GM23338 (cell line): ENCODE measurements at regions not wholly inside any gene's neighbourhood (a gene's known extent, or its start where the extent isn't known, plus 50 kb on each side); places are given as distances from the start of the nearest gene placed in this dataset.

Experiments
- ATAC-seq: fragments of 200-7000 bp; cut with Tn5 transposase; 3 replicates; pipeline ENCODE4 v1.9.1; 2020
- DNase-seq: peaks from one replicate; pipeline ENCODE4 v3.0.0-alpha.2; 2015; ENCODE audit warnings: low spot score
- H2AFZ ChIP-seq: fragments of 200-600 bp; sonication (generic); 2 replicates; pipeline ENCODE4 v1.8.0; 2016; ENCODE audit warnings: antibody characterized with exemption, mild to moderate bottlenecking, moderate library complexity
- H3F3A ChIP-seq: fragments of 200-600 bp; sonication (generic); replicated peaks from 2 replicates; pipeline ENCODE4 v1.8.0; 2017; ENCODE audit warnings: antibody characterized with exemption, mixed run types, low read depth
- H3K27ac ChIP-seq: fragments of 200-600 bp; sonication (generic); 2 replicates; pipeline ENCODE4 v1.6.1; 2016; ENCODE audit warnings: low read depth
- H3K27me3 ChIP-seq: fragments of 200-600 bp; sonication (generic); 2 replicates; pipeline ENCODE4 v1.8.0; 2016; ENCODE audit warnings: mild to moderate bottlenecking, mixed run types, moderate library complexity; ENCODE audit not compliant: insufficient read depth
- H3K36me3 ChIP-seq: fragments of 200-600 bp; sonication (generic); 2 replicates; pipeline ENCODE4 v1.8.0; 2016; ENCODE audit warnings: mild to moderate bottlenecking; ENCODE audit not compliant: insufficient read depth
- H3K4me1 ChIP-seq: fragments of 200-600 bp; sonication (generic); 2 replicates; pipeline ENCODE4 v1.8.0; 2016; ENCODE audit warnings: mild to moderate bottlenecking, moderate library complexity; ENCODE audit not compliant: insufficient read depth
- H3K4me2 ChIP-seq: fragments of 200-600 bp; sonication (generic); 2 replicates; pipeline ENCODE4 v1.7.1; 2017; ENCODE audit warnings: mixed run types
- H3K4me3 ChIP-seq: fragments of 200-600 bp; sonication (generic); 2 replicates; pipeline ENCODE4 v1.6.1; 2016; ENCODE audit warnings: mixed run types
- H3K79me2 ChIP-seq: fragments of 200-600 bp; sonication (generic); replicated peaks from 2 replicates; pipeline ENCODE4 v1.8.0; 2017; ENCODE audit warnings: mild to moderate bottlenecking; ENCODE audit not compliant: insufficient read depth
- H3K9me2 ChIP-seq: fragments of 200-600 bp; sonication (generic); 2 replicates; pipeline ENCODE4 v1.8.0; 2017; ENCODE audit not compliant: insufficient read depth
- H4K20me1 ChIP-seq: fragments of 200-600 bp; sonication (generic); replicated peaks from 2 replicates; pipeline ENCODE4 v1.8.0; 2017; ENCODE audit warnings: mild to moderate bottlenecking; ENCODE audit not compliant: insufficient read depth
- H3K27ac Mint-ChIP-seq: 2 replicates; pipeline ENCODE4 v1.8.0; 2020; ENCODE audit warnings: inconsistent platforms, mild to moderate bottlenecking, moderate library complexity, mixed read lengths
- H3K27me3 Mint-ChIP-seq: 3 replicates; pipeline ENCODE4 v1.8.0; 2022; ENCODE audit warnings: low read depth, mild to moderate bottlenecking, moderate library complexity, mixed read lengths, inconsistent platforms; ENCODE audit not compliant: insufficient read depth, poor library complexity
- H3K36me3 Mint-ChIP-seq: 3 replicates; pipeline ENCODE4 v1.8.0; 2021; ENCODE audit warnings: low read depth, mild to moderate bottlenecking, inconsistent platforms, moderate library complexity, mixed read lengths
- H3K4me1 Mint-ChIP-seq: 3 replicates; pipeline ENCODE4 v1.8.0; 2020; ENCODE audit warnings: mild to moderate bottlenecking, inconsistent platforms, mixed read lengths
- H3K4me3 Mint-ChIP-seq: 3 replicates; pipeline ENCODE4 v1.8.0; 2021; ENCODE audit warnings: moderate library complexity, mild to moderate bottlenecking, inconsistent platforms, mixed read lengths
- H3K9me3 Mint-ChIP-seq: 3 replicates; pipeline ENCODE4 v1.8.0; 2020; ENCODE audit warnings: moderate library complexity, mild to moderate bottlenecking, inconsistent platforms, mixed read lengths
- CREB1 ChIP-seq: fragments of 250-450 bp; sonication (Bioruptor Pico); IDR thresholded peaks from 2 replicates; pipeline ENCODE4 v1.5.0; 2020; ENCODE audit warnings: low read depth, mild to moderate bottlenecking, moderate library complexity
- CTCF ChIP-seq, 2 experiments: fragments of 200-600 bp in 1 of 2; sonication (generic) in 1 of 2; conservative IDR thresholded peaks; 2 replicates each; pipeline versions ENCODE4 v1.5.1 to v1.6.1; 2016 to 2017; ENCODE audit warnings: antibody characterized with exemption in 2 of 2, low read depth in 2 of 2, mild to moderate bottlenecking in 2 of 2, moderate library complexity in 1 of 2
- EZH2phosphoT487 ChIP-seq: fragments of 200-600 bp; sonication (generic); IDR thresholded peaks from one replicate; pipeline ENCODE4 v1.8.1; 2018; ENCODE audit warnings: antibody characterized with exemption; ENCODE audit not compliant: unreplicated experiment
- NANOG ChIP-seq: IDR thresholded peaks from 2 replicates; pipeline ENCODE4 v1.6.1; 2016; ENCODE audit warnings: antibody characterized with exemption, borderline replicate concordance
- REST ChIP-seq: IDR thresholded peaks from one replicate; pipeline ENCODE4 v1.6.1; 2018; ENCODE audit warnings: antibody characterized with exemption; ENCODE audit not compliant: unreplicated experiment
- ZNF114 ChIP-seq: fragments of 250-450 bp; sonication (Bioruptor Pico); IDR thresholded peaks from 2 replicates; pipeline ENCODE4 v1.5.0; 2020; ENCODE audit warnings: mild to moderate bottlenecking, moderate library complexity
- TF ChIP-seq, protein P1 (sequence below): fragments of 250-450 bp; sonication (Bioruptor Pico); IDR thresholded peaks from 2 replicates; pipeline ENCODE4 v1.5.0; 2020; ENCODE audit warnings: mild to moderate bottlenecking, moderate library complexity

DNA sequence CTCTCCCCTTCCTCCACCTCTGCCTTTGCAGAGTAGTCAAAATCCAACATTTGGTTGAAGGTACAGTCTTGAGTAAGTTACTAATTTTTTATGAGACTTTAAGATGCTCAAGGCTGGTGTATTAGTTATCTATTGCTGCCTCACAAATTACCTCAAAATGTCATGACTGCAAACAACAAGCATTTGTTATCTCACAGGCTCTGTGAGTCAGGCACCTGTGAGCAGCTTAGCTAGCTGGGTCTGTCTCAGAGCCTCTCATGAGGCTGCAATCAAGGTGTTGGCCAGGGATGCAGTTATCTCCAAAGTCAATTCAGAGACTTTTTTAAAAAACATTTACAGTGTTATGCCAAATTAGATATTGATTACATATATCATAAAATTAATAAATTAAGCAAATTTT, 371.3 kb upstream of the RGMB start (continued):
- TF ChIP-seq, protein P1, sequence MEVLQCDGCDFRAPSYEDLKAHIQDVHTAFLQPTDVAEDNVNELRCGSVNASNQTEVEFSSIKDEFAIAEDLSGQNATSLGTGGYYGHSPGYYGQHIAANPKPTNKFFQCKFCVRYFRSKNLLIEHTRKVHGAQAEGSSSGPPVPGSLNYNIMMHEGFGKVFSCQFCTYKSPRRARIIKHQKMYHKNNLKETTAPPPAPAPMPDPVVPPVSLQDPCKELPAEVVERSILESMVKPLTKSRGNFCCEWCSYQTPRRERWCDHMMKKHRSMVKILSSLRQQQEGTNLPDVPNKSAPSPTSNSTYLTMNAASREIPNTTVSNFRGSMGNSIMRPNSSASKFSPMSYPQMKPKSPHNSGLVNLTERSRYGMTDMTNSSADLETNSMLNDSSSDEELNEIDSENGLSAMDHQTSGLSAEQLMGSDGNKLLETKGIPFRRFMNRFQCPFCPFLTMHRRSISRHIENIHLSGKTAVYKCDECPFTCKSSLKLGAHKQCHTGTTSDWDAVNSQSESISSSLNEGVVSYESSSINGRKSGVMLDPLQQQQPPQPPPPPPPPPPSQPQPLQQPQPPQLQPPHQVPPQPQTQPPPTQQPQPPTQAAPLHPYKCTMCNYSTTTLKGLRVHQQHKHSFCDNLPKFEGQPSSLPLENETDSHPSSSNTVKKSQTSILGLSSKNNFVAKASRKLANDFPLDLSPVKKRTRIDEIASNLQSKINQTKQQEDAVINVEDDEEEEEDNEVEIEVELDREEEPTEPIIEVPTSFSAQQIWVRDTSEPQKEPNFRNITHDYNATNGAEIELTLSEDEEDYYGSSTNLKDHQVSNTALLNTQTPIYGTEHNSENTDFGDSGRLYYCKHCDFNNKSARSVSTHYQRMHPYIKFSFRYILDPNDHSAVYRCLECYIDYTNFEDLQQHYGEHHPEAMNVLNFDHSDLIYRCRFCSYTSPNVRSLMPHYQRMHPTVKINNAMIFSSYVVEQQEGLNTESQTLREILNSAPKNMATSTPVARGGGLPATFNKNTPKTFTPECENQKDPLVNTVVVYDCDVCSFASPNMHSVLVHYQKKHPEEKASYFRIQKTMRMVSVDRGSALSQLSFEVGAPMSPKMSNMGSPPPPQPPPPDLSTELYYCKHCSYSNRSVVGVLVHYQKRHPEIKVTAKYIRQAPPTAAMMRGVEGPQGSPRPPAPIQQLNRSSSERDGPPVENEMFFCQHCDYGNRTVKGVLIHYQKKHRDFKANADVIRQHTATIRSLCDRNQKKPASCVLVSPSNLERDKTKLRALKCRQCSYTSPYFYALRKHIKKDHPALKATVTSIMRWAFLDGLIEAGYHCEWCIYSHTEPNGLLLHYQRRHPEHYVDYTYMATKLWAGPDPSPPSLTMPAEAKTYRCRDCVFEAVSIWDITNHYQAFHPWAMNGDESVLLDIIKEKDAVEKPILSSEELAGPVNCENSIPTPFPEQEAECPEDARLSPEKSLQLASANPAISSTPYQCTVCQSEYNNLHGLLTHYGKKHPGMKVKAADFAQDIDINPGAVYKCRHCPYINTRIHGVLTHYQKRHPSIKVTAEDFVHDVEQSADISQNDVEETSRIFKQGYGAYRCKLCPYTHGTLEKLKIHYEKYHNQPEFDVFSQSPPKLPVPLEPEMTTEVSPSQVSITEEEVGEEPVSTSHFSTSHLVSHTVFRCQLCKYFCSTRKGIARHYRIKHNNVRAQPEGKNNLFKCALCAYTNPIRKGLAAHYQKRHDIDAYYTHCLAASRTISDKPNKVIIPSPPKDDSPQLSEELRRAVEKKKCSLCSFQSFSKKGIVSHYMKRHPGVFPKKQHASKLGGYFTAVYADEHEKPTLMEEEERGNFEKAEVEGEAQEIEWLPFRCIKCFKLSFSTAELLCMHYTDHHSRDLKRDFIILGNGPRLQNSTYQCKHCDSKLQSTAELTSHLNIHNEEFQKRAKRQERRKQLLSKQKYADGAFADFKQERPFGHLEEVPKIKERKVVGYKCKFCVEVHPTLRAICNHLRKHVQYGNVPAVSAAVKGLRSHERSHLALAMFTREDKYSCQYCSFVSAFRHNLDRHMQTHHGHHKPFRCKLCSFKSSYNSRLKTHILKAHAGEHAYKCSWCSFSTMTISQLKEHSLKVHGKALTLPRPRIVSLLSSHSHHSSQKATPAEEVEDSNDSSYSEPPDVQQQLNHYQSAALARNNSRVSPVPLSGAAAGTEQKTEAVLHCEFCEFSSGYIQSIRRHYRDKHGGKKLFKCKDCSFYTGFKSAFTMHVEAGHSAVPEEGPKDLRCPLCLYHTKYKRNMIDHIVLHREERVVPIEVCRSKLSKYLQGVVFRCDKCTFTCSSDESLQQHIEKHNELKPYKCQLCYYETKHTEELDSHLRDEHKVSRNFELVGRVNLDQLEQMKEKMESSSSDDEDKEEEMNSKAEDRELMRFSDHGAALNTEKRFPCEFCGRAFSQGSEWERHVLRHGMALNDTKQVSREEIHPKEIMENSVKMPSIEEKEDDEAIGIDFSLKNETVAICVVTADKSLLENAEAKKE (CRISPR knock-in tag): no peak
- TF ChIP-seq ZNF114 (no peak), CTCF (conservative IDR thresholded peaks at IDR 0.05; ENCODE audit: low read depth in 2 of 2) (no peak), EZH2phosphoT487 (no peak), CREB1 (no peak)

DNA sequence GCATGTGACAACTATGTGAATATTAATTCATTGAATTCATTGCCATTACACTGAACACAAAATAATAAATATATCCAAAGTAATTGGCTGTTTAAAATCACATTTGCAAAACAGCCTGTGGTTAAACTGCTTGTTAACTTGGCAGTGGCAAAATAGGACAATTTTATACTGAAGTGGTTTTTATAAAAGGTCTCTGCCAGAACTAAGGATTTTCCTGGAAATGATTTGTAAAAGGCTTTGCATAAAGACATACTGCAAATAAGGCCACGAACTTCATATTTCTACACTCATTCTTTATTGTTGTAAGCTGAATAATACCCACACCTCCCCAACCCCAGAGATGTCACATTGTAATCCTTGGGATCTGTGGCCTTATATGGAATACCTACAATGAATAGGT, 370.3 kb upstream of the RGMB start:
- no peak overlapping the region for H3K4me3 Mint-ChIP-seq
- Histone ChIP-seq H3K27ac (no peak overlapping the region), H2AFZ (no peak overlapping the region), H3K4me1 (no peaks in the 10 kb centered on the region), H3F3A (no peaks in the 10 kb centered on the region), H4K20me1 (no peaks in the 10 kb centered on the region), H3K79me2 (no peaks in the 10 kb centered on the region), H3K4me2 (no peak overlapping the region), H3K27me3 (no peaks in the 10 kb centered on the region), H3K4me3 (no peak overlapping the region), H3K9me2 (0 out of 2 replicates have a peak, but pooled peaks cover 4% of the 10 kb centered on the region), H3K36me3 (no peaks in the 10 kb centered on the region)
- no peak for ATAC-seq
- H3K9me3 Mint-ChIP-seq: no peaks in the 10 kb centered on the region
- no peak for DNase-seq
- no peaks in the 10 kb centered on the region for H3K27me3 Mint-ChIP-seq
- H3K4me1 Mint-ChIP-seq: no peaks in the 10 kb centered on the region
- H3K36me3 Mint-ChIP-seq: no peaks in the 10 kb centered on the region
- H3K27ac Mint-ChIP-seq: no peak overlapping the region
- TF ChIP-seq NANOG (no peak), REST (no peak)
